ENCODE measurements at regions not wholly inside any gene's neighbourhood (a gene's known extent, or its start where the extent isn't known, plus 50 kb on each side); places are given as distances from the start of the nearest gene placed in this dataset.

- Histone ChIP-seq H2AFZ (ENCODE audit: low read depth, low read length) (no peak overlapping the region), H3K4me2 (ENCODE audit: insufficient read depth, low read length) (no peak overlapping the region), H3K9ac (ENCODE audit: low read depth, low read length) (no peak overlapping the region), H3K27me3 (ENCODE audit: insufficient read depth, low read length, poor library complexity) (peaks cover 7% of the 10 kb centered on the region), H3K27ac (ENCODE audit: low read length) (no peak overlapping the region), H3K4me1 (ENCODE audit: insufficient read depth, low read length) (no peaks in the 10 kb centered on the region), H3K4me3 (ENCODE audit: low read depth in 1 of 2, low read length in 2 of 2) (no peak overlapping the region), H3K9me3 (ENCODE audit: insufficient read depth, low read length, severe bottlenecking) (no peaks in the 10 kb centered on the region), H3K36me3 (ENCODE audit: insufficient read depth, low read length) (no peaks in the 10 kb centered on the region), H4K20me1 (ENCODE audit: insufficient read depth, low read length) (no peaks in the 10 kb centered on the region), H3K79me2 (ENCODE audit: insufficient read depth, low read length) (no peaks in the 10 kb centered on the region)
- ATAC-seq (ENCODE audit: insufficient read depth, low read depth) = no peak
- TF ChIP-seq EZH2 (IDR thresholded peaks at IDR 0.05; ENCODE audit: borderline replicate concordance, low read depth, low read length, severe bottlenecking) (no peak), CTCF (IDR thresholded peaks at IDR 0.05; ENCODE audit: borderline replicate concordance, extremely low read depth, low read length, poor library complexity, severe bottlenecking) (no peak)
- DNase-seq = no peak
Observed at GRCh38 chr9:99288830-99289229, 66.7 kb downstream of the SEC61B start.

GRCh38 chr9:99294850-99295461 is 72.9 kb downstream of the SEC61B start:
- Histone ChIP-seq H3K79me2 (ENCODE audit: insufficient read depth, low read length) (no peaks in the 10 kb centered on the region), H3K27ac (ENCODE audit: low read length) (no peak overlapping the region), H3K4me2 (ENCODE audit: insufficient read depth, low read length) (no peak overlapping the region), H3K9me3 (ENCODE audit: insufficient read depth, low read length, severe bottlenecking) (no peaks in the 10 kb centered on the region), H4K20me1 (ENCODE audit: insufficient read depth, low read length) (no peaks in the 10 kb centered on the region), H3K27me3 (ENCODE audit: insufficient read depth, low read length, poor library complexity) (no peaks in the 10 kb centered on the region), H3K36me3 (ENCODE audit: insufficient read depth, low read length) (no peaks in the 10 kb centered on the region), H3K9ac (ENCODE audit: low read depth, low read length) (no peak overlapping the region), H3K4me3 (ENCODE audit: low read depth in 1 of 2, low read length in 2 of 2) (no peak overlapping the region), H3K4me1 (ENCODE audit: insufficient read depth, low read length) (no peaks in the 10 kb centered on the region), H2AFZ (ENCODE audit: low read depth, low read length) (no peak overlapping the region)
- ATAC-seq (ENCODE audit: insufficient read depth, low read depth) (no peak), DNase-seq (no peak)
- TF ChIP-seq CTCF (IDR thresholded peaks at IDR 0.05; ENCODE audit: borderline replicate concordance, extremely low read depth, low read length, poor library complexity, severe bottlenecking) = no peak
- TF ChIP-seq EZH2 (IDR thresholded peaks at IDR 0.05; ENCODE audit: borderline replicate concordance, low read depth, low read length, severe bottlenecking) = no peak

GRCh38 chr9:99296291-99296951 is 74.3 kb downstream of the SEC61B start:
- no peaks in the 10 kb centered on the region for H4K20me1 ChIP-seq (ENCODE audit: insufficient read depth, low read length)
- ATAC-seq (ENCODE audit: insufficient read depth, low read depth) (peak; percentile 89), DNase-seq (peak; percentile 61)
- no peak overlapping the region for H3K27ac ChIP-seq (ENCODE audit: low read length)
- H3K9me3 ChIP-seq (ENCODE audit: insufficient read depth, low read length, severe bottlenecking) = no peaks in the 10 kb centered on the region
- no peak overlapping the region for H3K4me3 ChIP-seq (ENCODE audit: low read depth in 1 of 2, low read length in 2 of 2)
- no peaks in the 10 kb centered on the region for H3K36me3 ChIP-seq (ENCODE audit: insufficient read depth, low read length)
- no peaks in the 10 kb centered on the region for H3K4me1 ChIP-seq (ENCODE audit: insufficient read depth, low read length)
- H3K4me2 ChIP-seq (ENCODE audit: insufficient read depth, low read length) = no peak overlapping the region
- no peak overlapping the region for H2AFZ ChIP-seq (ENCODE audit: low read depth, low read length)
- no peaks in the 10 kb centered on the region for H3K79me2 ChIP-seq (ENCODE audit: insufficient read depth, low read length)
- H3K27me3 ChIP-seq (ENCODE audit: insufficient read depth, low read length, poor library complexity) = no peaks in the 10 kb centered on the region
- TF ChIP-seq EZH2 (IDR thresholded peaks at IDR 0.05; ENCODE audit: borderline replicate concordance, low read depth, low read length, severe bottlenecking) = no peak
- no peak for TF ChIP-seq CTCF (IDR thresholded peaks at IDR 0.05; ENCODE audit: borderline replicate concordance, extremely low read depth, low read length, poor library complexity, severe bottlenecking)
- no peak overlapping the region for H3K9ac ChIP-seq (ENCODE audit: low read depth, low read length)

All from DND-41 (cell line).